ENCODE measurements at regions not wholly inside any gene's neighbourhood (a gene's known extent, or its start where the extent isn't known, plus 50 kb on each side); places are given as distances from the start of the nearest gene placed in this dataset.

GRCh38 chr17:68660302-68660701, 59.1 kb upstream of the FAM20A start:
- no peak for DNase-seq (ENCODE audit: low read depth)

DNA sequence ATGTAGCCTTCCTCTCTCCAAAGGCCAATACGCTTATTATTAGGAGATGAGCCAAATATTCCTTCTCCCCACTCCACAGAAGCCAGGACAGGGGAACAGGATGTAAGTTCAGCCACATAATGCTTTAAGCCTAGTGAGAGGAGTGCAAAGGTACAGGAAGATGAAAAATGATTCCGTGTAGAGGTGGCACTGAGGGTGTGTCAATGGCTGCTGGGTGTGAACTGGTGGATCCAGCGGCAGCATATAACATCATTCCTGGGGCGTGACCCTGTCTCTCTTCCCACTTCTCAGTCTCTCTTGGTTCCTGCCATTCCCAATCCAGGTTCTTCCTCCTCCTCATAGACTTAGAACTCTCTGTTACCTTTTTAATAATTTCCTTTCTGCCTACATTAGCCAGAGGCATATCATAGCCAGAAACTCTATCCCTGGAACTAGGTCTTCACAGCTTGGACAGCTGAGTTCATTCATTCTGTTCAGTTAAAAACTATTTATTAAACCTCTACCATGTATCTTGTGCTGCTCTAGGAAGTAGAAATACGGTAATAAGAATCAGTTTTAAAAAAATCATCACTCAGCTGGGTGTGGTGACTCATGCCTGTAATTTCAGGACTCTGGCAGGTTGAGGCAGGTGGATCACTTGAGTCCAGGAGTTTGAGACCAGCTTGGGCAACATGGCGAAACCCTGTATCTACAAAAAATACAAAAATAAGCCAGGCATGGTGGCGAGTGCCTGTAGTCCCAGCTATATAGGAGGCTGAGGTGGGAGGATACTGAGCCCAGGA, 58.0 kb upstream of the FAM20A start:
- no peak for DNase-seq (ENCODE audit: low read depth)

DNA sequence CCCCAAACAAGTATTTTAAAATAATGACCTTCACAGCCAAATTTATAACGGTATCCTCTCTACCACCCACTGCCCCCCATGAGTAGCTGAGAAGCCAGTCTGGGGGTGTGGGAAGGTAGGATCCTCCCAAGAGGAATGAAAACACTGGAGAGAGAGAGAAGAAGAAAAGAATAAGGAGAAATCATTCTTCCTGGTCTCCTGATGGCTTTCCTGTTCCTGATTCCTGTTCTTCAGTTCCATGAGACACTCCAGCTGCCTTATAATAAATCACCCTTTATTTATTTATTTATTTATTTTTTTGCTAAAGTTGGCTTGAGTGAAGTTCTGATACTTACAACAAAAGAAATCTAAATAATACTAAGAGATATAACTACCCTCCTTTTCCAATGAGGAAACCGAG, 56.4 kb upstream of the FAM20A start:
- no peak for DNase-seq (ENCODE audit: low read depth)

DNA sequence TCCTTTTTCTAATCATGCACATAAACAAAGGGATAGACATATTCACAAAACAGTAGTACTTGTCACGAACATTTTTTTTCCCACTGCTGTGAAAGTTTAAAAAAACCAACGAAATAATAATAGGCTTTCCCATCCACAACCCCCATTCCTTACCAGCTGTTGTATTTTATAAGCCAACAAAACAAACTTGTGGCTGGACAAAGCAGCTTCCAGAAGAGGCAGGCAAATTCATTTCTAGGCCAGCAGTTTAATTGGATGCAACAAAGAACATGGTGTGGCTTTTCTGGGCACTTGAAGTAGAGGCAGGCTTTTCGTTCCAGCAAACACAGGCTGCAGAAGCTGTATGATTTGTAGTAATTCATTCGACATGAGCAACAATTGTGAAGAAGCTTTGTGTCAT, 56.0 kb upstream of the FAM20A start:
- no peak for DNase-seq (ENCODE audit: low read depth)

DNA sequence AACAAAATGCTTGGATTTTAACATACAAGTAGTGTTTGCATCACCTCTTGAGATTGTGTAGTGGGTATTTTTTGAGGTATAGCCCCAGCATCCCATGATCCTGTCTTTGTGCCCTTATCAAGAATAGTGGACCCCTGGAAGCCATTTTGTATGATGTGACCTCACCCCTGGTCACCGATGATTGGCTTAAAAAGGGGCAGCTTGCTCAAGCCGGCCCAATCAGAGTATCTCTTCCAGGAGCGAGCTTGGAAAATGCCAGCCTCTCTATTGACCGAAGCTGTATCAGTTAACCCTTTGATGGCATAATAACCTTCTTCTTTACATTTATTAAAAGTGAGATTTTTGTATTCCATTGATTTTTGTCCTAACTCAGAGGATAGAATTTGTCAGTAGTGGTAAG, 55.5 kb upstream of the FAM20A start:
- DNase-seq (ENCODE audit: low read depth) = no peak
